WTC11 (cell line): ENCODE measurements at regions not wholly inside any gene's neighbourhood (a gene's known extent, or its start where the extent isn't known, plus 50 kb on each side); places are given as distances from the start of the nearest gene placed in this dataset.

Experiments used
- ATAC-seq: fragments of 200-7000 bp; cut with Tn5 transposase; 2 replicates; pipeline ENCODE4 v1.10.0; 2021; ENCODE audit warnings: mild to moderate bottlenecking, moderate library complexity
- CTCF ChIA-PET: fragments of 300-600 bp; sonication (Branson Sonifier 250); formaldehyde crosslinking; loops from one replicate; lab custom pipeline; 2021; ENCODE audit warnings: antibody characterized with exemption; lab: Charles Lee
- POLR2A ChIA-PET: fragments of 350-600 bp; sonication (Branson Sonifier 250); formaldehyde crosslinking; loops from one replicate; lab custom pipeline; 2021; ENCODE audit warnings: antibody characterized with exemption; lab: Charles Lee
- DNase-seq: peaks from one replicate; pipeline ENCODE4 v3.0.0; 2021; ENCODE audit warnings: low spot score
- H3K27ac Mint-ChIP-seq: 2 replicates; pipeline ENCODE4 v1.8.0; 2021; ENCODE audit warnings: mixed read lengths
- H3K27me3 Mint-ChIP-seq: 2 replicates; pipeline ENCODE4 v1.8.0; 2021; ENCODE audit warnings: low read depth, mild to moderate bottlenecking, moderate library complexity, mixed read lengths
- H3K36me3 Mint-ChIP-seq: 2 replicates; pipeline ENCODE4 v1.8.0; 2021; ENCODE audit warnings: mixed read lengths
- H3K4me1 Mint-ChIP-seq: 2 replicates; pipeline ENCODE4 v1.8.0; 2022; ENCODE audit warnings: mixed read lengths
- H3K4me3 Mint-ChIP-seq: 2 replicates; pipeline ENCODE4 v1.8.0; 2021; ENCODE audit warnings: mild to moderate bottlenecking, moderate library complexity, mixed read lengths
- H3K9me3 Mint-ChIP-seq: 2 replicates; pipeline ENCODE4 v1.8.0; 2021; ENCODE audit warnings: mixed read lengths
- EMX1 ChIP-seq: fragments of 250-450 bp; sonication (Bioruptor Pico); IDR thresholded peaks from 2 replicates; pipeline ENCODE4 v1.8.0; 2021; ENCODE audit warnings: mild to moderate bottlenecking
- FOXJ3 ChIP-seq: sonication (generic); formaldehyde crosslinking; IDR thresholded peaks from 2 replicates; pipeline ENCODE4 v1.9.0; 2021; ENCODE audit warnings: missing genetic modification reagents, mild to moderate bottlenecking, borderline replicate concordance
- GTF2I ChIP-seq: fragments of 250-450 bp; sonication (Bioruptor Pico); conservative IDR thresholded peaks from 2 replicates; pipeline ENCODE4 v1.4.0; 2021; ENCODE audit warnings: mild to moderate bottlenecking
- KAT7 ChIP-seq: sonication (generic); formaldehyde crosslinking; IDR thresholded peaks from 2 replicates; pipeline ENCODE4 v1.8.1; 2023; ENCODE audit warnings: missing genetic modification reagents, mild to moderate bottlenecking, borderline replicate concordance
- MYBL2 ChIP-seq: sonication (generic); formaldehyde crosslinking; IDR thresholded peaks from 2 replicates; pipeline ENCODE4 v1.8.1; 2023; ENCODE audit warnings: mild to moderate bottlenecking, moderate library complexity, missing genetic modification reagents
- NR1H2 ChIP-seq: sonication (generic); formaldehyde crosslinking; IDR thresholded peaks from 2 replicates; pipeline ENCODE4 v1.9.0; 2021; ENCODE audit warnings: mild to moderate bottlenecking, moderate library complexity, missing genetic modification reagents
- NR2C2 ChIP-seq: sonication (generic); formaldehyde crosslinking; IDR thresholded peaks from 2 replicates; pipeline ENCODE4 v1.8.0; 2022; ENCODE audit warnings: mild to moderate bottlenecking, missing genetic modification reagents
- NR3C1 ChIP-seq: sonication (generic); formaldehyde crosslinking; conservative IDR thresholded peaks from 2 replicates; pipeline ENCODE4 v1.8.1; 2023; ENCODE audit warnings: low read depth, mild to moderate bottlenecking, missing genetic modification reagents
- RELA ChIP-seq: sonication (generic); formaldehyde crosslinking; IDR thresholded peaks from 2 replicates; pipeline ENCODE4 v1.8.1; 2022; ENCODE audit warnings: missing genetic modification reagents, mild to moderate bottlenecking, borderline replicate concordance
- RORB ChIP-seq: fragments of 250-450 bp; sonication (Bioruptor Pico); IDR thresholded peaks from 2 replicates; pipeline ENCODE4 v1.9.0; 2021; ENCODE audit warnings: mild to moderate bottlenecking
- SMAD3 ChIP-seq: sonication (generic); formaldehyde crosslinking; IDR thresholded peaks from 2 replicates; pipeline ENCODE4 v1.8.0; 2022; ENCODE audit warnings: missing genetic modification reagents, mild to moderate bottlenecking, borderline replicate concordance
- ZBTB21 ChIP-seq: sonication (generic); formaldehyde crosslinking; IDR thresholded peaks from 2 replicates; pipeline ENCODE4 v1.8.1; 2023; ENCODE audit warnings: mild to moderate bottlenecking, missing genetic modification reagents, borderline replicate concordance
- ZNF232 ChIP-seq: sonication (generic); formaldehyde crosslinking; IDR thresholded peaks from 2 replicates; pipeline ENCODE4 v1.8.0; 2022; ENCODE audit warnings: mild to moderate bottlenecking, missing genetic modification reagents
- ZNF423 ChIP-seq: fragments of 250-450 bp; sonication (Bioruptor Pico); IDR thresholded peaks from 2 replicates; pipeline ENCODE4 v2.1.2; 2022; ENCODE audit warnings: mild to moderate bottlenecking, moderate library complexity
- TF ChIP-seq, protein P1 (sequence below): sonication (generic); formaldehyde crosslinking; conservative IDR thresholded peaks from 2 replicates; pipeline ENCODE4 v1.8.1; 2022; ENCODE audit warnings: mild to moderate bottlenecking, missing genetic modification reagents
- TF ChIP-seq, protein P2 (sequence below): sonication (generic); formaldehyde crosslinking; conservative IDR thresholded peaks from 2 replicates; pipeline ENCODE4 v1.8.1; 2023; ENCODE audit warnings: mild to moderate bottlenecking, low read depth, missing genetic modification reagents, moderate library complexity
- TF ChIP-seq, protein P3 (sequence below): sonication (generic); formaldehyde crosslinking; IDR thresholded peaks from 2 replicates; pipeline ENCODE4 v1.8.1; 2023; ENCODE audit warnings: mild to moderate bottlenecking, moderate library complexity, missing genetic modification reagents
- TF ChIP-seq, protein P4 (sequence below): sonication (generic); formaldehyde crosslinking; IDR thresholded peaks from 2 replicates; pipeline ENCODE4 v1.8.1; 2022; ENCODE audit warnings: mild to moderate bottlenecking, moderate library complexity, missing genetic modification reagents
- TF ChIP-seq, protein P5 (sequence below): sonication (generic); formaldehyde crosslinking; IDR thresholded peaks from 2 replicates; pipeline ENCODE4 v1.8.1; 2022; ENCODE audit warnings: mild to moderate bottlenecking, missing genetic modification reagents, moderate library complexity, borderline replicate concordance
- TF ChIP-seq, protein P6 (sequence below): sonication (generic); formaldehyde crosslinking; IDR thresholded peaks from 2 replicates; pipeline ENCODE4 v1.8.0; 2022; ENCODE audit warnings: missing genetic modification reagents
- TF ChIP-seq, protein P7 (sequence below): sonication (generic); formaldehyde crosslinking; IDR thresholded peaks from 2 replicates; pipeline ENCODE4 v1.8.0; 2023; ENCODE audit warnings: missing genetic modification reagents
- TF ChIP-seq, protein P8 (sequence below): sonication (generic); formaldehyde crosslinking; IDR thresholded peaks from 2 replicates; pipeline ENCODE4 v1.8.0; 2022; ENCODE audit warnings: mild to moderate bottlenecking, missing genetic modification reagents
- TF ChIP-seq, protein P9 (sequence below): sonication (generic); formaldehyde crosslinking; IDR thresholded peaks from 2 replicates; pipeline ENCODE4 v1.8.0; 2022; ENCODE audit warnings: mild to moderate bottlenecking, missing genetic modification reagents

DNA sequence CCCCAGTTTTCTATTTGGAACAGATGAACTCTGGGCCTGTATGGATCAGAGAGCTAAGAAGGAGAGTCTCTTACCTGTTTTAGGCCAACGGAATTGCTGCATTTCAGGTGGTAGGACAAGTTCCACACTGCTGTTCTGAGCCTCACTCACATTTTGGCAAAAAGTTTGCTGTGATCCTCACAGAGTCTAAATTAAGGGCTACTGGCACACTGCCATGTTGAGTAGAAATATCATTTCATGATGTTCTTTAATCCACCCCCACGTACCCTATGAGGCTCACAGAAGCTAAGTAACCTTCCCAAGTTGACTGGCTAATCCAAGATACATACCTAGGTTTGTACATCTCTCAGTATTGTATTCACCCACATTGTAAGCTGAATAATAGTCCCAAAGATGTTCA lies 447.2 kb downstream of the INHBA start:
- TF ChIP-seq, protein P1, sequence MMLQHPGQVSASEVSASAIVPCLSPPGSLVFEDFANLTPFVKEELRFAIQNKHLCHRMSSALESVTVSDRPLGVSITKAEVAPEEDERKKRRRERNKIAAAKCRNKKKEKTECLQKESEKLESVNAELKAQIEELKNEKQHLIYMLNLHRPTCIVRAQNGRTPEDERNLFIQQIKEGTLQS (CRISPR knock-in tag), result no peak
- TF ChIP-seq FOXJ3 (no peak), MYBL2 (CRISPR knock-in tag) (no peak), EMX1 (no peak), RORB (CRISPR knock-in tag) (no peak), ZBTB21 (CRISPR knock-in tag) (no peak), SMAD3 (CRISPR knock-in tag) (no peak), KAT7 (CRISPR knock-in tag) (no peak)
- TF ChIP-seq, protein P2, sequence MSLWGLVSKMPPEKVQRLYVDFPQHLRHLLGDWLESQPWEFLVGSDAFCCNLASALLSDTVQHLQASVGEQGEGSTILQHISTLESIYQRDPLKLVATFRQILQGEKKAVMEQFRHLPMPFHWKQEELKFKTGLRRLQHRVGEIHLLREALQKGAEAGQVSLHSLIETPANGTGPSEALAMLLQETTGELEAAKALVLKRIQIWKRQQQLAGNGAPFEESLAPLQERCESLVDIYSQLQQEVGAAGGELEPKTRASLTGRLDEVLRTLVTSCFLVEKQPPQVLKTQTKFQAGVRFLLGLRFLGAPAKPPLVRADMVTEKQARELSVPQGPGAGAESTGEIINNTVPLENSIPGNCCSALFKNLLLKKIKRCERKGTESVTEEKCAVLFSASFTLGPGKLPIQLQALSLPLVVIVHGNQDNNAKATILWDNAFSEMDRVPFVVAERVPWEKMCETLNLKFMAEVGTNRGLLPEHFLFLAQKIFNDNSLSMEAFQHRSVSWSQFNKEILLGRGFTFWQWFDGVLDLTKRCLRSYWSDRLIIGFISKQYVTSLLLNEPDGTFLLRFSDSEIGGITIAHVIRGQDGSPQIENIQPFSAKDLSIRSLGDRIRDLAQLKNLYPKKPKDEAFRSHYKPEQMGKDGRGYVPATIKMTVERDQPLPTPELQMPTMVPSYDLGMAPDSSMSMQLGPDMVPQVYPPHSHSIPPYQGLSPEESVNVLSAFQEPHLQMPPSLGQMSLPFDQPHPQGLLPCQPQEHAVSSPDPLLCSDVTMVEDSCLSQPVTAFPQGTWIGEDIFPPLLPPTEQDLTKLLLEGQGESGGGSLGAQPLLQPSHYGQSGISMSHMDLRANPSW (CRISPR knock-in tag), result no peak
- TF ChIP-seq, protein P3, sequence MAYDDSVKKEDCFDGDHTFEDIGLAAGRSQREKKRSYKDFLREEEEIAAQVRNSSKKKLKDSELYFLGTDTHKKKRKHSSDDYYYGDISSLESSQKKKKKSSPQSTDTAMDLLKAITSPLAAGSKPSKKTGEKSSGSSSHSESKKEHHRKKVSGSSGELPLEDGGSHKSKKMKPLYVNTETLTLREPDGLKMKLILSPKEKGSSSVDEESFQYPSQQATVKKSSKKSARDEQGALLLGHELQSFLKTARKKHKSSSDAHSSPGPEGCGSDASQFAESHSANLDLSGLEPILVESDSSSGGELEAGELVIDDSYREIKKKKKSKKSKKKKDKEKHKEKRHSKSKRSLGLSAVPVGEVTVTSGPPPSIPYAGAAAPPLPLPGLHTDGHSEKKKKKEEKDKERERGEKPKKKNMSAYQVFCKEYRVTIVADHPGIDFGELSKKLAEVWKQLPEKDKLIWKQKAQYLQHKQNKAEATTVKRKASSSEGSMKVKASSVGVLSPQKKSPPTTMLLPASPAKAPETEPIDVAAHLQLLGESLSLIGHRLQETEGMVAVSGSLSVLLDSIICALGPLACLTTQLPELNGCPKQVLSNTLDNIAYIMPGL, result no peak
- TF ChIP-seq, protein P4, sequence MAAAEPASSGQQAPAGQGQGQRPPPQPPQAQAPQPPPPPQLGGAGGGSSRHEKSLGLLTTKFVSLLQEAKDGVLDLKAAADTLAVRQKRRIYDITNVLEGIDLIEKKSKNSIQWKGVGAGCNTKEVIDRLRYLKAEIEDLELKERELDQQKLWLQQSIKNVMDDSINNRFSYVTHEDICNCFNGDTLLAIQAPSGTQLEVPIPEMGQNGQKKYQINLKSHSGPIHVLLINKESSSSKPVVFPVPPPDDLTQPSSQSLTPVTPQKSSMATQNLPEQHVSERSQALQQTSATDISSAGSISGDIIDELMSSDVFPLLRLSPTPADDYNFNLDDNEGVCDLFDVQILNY, result no peak
- ChIA-PET POLR2A (no interaction called here), CTCF (no interaction called here)
- ATAC-seq (no peak), DNase-seq (no peak)
- Mint-ChIP-seq H3K4me1 (peaks cover 11% of the 10 kb centered on the region), H3K36me3 (peaks cover 4% of the 10 kb centered on the region), H3K9me3 (peaks cover 21% of the 10 kb centered on the region), H3K27me3 (no peaks in the 10 kb centered on the region), H3K4me3 (no peak overlapping the region), H3K27ac (no peak overlapping the region)

DNA sequence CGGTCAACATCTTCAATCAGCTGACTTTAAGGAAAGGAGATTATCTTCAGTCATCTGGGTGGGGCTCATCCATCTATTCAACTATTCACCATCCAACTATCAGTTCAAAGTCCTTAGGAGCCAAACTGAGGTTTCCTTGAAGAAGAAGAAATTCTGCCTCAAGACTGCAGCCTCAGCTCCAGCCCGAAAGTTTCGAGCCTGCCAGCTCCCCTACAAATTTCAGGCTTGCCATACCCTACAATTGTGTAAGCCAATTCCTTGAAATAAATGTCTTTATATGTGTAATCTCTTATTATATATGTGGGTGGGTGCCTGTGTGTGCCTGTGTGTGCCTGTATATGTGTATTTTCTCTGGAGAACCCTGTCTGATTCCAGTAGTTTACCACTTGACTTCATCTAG lies 447.8 kb downstream of the INHBA start:
- DNase-seq (no peak), ATAC-seq (no peak)
- H3K9me3 Mint-ChIP-seq, result peaks cover 27% of the 10 kb centered on the region
- no peak overlapping the region for H3K4me3 Mint-ChIP-seq
- peaks cover 7% of the 10 kb centered on the region for H3K36me3 Mint-ChIP-seq
- ChIA-PET CTCF (interaction anchor here (1.0 kb wide), 1 partner anchor 252 kb away, joined by 3 read pairs; no protein-coding TSS in a partner anchor), POLR2A (no interaction called here)
- peaks cover 11% of the 10 kb centered on the region for H3K4me1 Mint-ChIP-seq
- H3K27ac Mint-ChIP-seq, result no peak overlapping the region
- no peaks in the 10 kb centered on the region for H3K27me3 Mint-ChIP-seq
- TF ChIP-seq, protein P5, sequence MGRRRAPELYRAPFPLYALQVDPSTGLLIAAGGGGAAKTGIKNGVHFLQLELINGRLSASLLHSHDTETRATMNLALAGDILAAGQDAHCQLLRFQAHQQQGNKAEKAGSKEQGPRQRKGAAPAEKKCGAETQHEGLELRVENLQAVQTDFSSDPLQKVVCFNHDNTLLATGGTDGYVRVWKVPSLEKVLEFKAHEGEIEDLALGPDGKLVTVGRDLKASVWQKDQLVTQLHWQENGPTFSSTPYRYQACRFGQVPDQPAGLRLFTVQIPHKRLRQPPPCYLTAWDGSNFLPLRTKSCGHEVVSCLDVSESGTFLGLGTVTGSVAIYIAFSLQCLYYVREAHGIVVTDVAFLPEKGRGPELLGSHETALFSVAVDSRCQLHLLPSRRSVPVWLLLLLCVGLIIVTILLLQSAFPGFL (CRISPR knock-in tag), result no peak
- TF ChIP-seq SMAD3 (CRISPR knock-in tag) (no peak), NR2C2 (CRISPR knock-in tag) (no peak), GTF2I (CRISPR knock-in tag) (no peak), ZNF423 (CRISPR knock-in tag) (no peak), NR3C1 (no peak), ZNF232 (no peak), RELA (CRISPR knock-in tag) (no peak), NR1H2 (CRISPR knock-in tag) (no peak)
- TF ChIP-seq, protein P6, sequence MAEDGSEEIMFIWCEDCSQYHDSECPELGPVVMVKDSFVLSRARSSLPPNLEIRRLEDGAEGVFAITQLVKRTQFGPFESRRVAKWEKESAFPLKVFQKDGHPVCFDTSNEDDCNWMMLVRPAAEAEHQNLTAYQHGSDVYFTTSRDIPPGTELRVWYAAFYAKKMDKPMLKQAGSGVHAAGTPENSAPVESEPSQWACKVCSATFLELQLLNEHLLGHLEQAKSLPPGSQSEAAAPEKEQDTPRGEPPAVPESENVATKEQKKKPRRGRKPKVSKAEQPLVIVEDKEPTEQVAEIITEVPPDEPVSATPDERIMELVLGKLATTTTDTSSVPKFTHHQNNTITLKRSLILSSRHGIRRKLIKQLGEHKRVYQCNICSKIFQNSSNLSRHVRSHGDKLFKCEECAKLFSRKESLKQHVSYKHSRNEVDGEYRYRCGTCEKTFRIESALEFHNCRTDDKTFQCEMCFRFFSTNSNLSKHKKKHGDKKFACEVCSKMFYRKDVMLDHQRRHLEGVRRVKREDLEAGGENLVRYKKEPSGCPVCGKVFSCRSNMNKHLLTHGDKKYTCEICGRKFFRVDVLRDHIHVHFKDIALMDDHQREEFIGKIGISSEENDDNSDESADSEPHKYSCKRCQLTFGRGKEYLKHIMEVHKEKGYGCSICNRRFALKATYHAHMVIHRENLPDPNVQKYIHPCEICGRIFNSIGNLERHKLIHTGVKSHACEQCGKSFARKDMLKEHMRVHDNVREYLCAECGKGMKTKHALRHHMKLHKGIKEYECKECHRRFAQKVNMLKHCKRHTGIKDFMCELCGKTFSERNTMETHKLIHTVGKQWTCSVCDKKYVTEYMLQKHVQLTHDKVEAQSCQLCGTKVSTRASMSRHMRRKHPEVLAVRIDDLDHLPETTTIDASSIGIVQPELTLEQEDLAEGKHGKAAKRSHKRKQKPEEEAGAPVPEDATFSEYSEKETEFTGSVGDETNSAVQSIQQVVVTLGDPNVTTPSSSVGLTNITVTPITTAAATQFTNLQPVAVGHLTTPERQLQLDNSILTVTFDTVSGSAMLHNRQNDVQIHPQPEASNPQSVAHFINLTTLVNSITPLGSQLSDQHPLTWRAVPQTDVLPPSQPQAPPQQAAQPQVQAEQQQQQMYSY (CRISPR knock-in tag), result no peak
- TF ChIP-seq, protein P7, sequence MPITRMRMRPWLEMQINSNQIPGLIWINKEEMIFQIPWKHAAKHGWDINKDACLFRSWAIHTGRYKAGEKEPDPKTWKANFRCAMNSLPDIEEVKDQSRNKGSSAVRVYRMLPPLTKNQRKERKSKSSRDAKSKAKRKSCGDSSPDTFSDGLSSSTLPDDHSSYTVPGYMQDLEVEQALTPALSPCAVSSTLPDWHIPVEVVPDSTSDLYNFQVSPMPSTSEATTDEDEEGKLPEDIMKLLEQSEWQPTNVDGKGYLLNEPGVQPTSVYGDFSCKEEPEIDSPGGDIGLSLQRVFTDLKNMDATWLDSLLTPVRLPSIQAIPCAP (CRISPR knock-in tag), result no peak
- TF ChIP-seq, protein P4, result no peak
- TF ChIP-seq, protein P8, sequence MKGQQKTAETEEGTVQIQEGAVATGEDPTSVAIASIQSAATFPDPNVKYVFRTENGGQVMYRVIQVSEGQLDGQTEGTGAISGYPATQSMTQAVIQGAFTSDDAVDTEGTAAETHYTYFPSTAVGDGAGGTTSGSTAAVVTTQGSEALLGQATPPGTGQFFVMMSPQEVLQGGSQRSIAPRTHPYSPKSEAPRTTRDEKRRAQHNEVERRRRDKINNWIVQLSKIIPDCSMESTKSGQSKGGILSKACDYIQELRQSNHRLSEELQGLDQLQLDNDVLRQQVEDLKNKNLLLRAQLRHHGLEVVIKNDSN (CRISPR knock-in tag), result no peak
- TF ChIP-seq, protein P9, sequence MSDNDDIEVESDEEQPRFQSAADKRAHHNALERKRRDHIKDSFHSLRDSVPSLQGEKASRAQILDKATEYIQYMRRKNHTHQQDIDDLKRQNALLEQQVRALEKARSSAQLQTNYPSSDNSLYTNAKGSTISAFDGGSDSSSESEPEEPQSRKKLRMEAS (CRISPR knock-in tag), result no peak
